Type B pancreatic cell (in vitro differentiated cells): ENCODE measurements at regions not wholly inside any gene's neighbourhood (a gene's known extent, or its start where the extent isn't known, plus 50 kb on each side); places are given as distances from the start of the nearest gene placed in this dataset.
"Not testable (repeated sequence)": the region's sequence is repeated elsewhere in the genome, so short reads cannot be mapped to it uniquely, and the experiment has no call there.

ENCODE experiments used
- DNase-seq: peaks from one replicate; pipeline ENCODE4 v3.0.0; 2021; ENCODE audit warnings: mixed read lengths; ENCODE audit not compliant: unreplicated experiment; ENCODE audit errors: extremely low spot score
- H3K27ac Mint-ChIP-seq: 2 replicates; pipeline ENCODE4 v1.8.0; 2021; ENCODE audit warnings: mild to moderate bottlenecking, mixed read lengths
- H3K27me3 Mint-ChIP-seq: 2 replicates; pipeline ENCODE4 v1.8.0; 2021; ENCODE audit warnings: mixed read lengths
- H3K36me3 Mint-ChIP-seq: 2 replicates; pipeline ENCODE4 v1.8.0; 2021; ENCODE audit warnings: mixed read lengths
- H3K4me1 Mint-ChIP-seq: one replicate; pipeline ENCODE4 v1.8.0; 2021; ENCODE audit warnings: mixed read lengths; ENCODE audit not compliant: unreplicated experiment
- H3K4me3 Mint-ChIP-seq: 2 replicates; pipeline ENCODE4 v1.8.0; 2021; ENCODE audit warnings: mild to moderate bottlenecking, mixed read lengths
- H3K9me3 Mint-ChIP-seq: 2 replicates; pipeline ENCODE4 v1.8.0; 2021; ENCODE audit warnings: mixed read lengths
- CTCF ChIP-seq: fragments of 200-600 bp; sonication (generic); conservative IDR thresholded peaks from 2 replicates; pipeline ENCODE4 v1.5.0; 2021; ENCODE audit warnings: antibody characterized with exemption, mild to moderate bottlenecking

GRCh38 chr14:105685003-105685402 lies 158.6 kb downstream of the TMEM121 start:
- no peak for TF ChIP-seq CTCF
- Mint-ChIP-seq H3K4me1 (no peaks in the 10 kb centered on the region), H3K36me3 (peaks cover 10% of the 10 kb centered on the region), H3K9me3 (peaks cover 25% of the 10 kb centered on the region), H3K27ac (no peak overlapping the region), H3K4me3 (no peak overlapping the region), H3K27me3 (no peaks in the 10 kb centered on the region)
- no peak for DNase-seq

GRCh38 chr14:105685605-105686004 lies 159.2 kb downstream of the TMEM121 start:
- H3K27ac Mint-ChIP-seq = not testable (repeated sequence)

GRCh38 chr14:105686050-105686449 lies 159.7 kb downstream of the TMEM121 start:
- H3K27me3 Mint-ChIP-seq, DNase-seq, H3K4me3 Mint-ChIP-seq, H3K27ac Mint-ChIP-seq, H3K4me1 Mint-ChIP-seq: not testable (repeated sequence)
- H3K36me3 Mint-ChIP-seq = peaks cover 18% of the 10 kb centered on the region
- peaks cover 36% of the 10 kb centered on the region for H3K9me3 Mint-ChIP-seq

More at GRCh38 chr14:105685605-105686004, 159.2 kb downstream of the TMEM121 start:
- H3K4me3 Mint-ChIP-seq, DNase-seq, H3K27me3 Mint-ChIP-seq, H3K4me1 Mint-ChIP-seq: not testable (repeated sequence)
- H3K9me3 Mint-ChIP-seq = peaks cover 31% of the 10 kb centered on the region
- peaks cover 14% of the 10 kb centered on the region for H3K36me3 Mint-ChIP-seq

- not testable (repeated sequence) for DNase-seq, H3K27me3 Mint-ChIP-seq, H3K4me3 Mint-ChIP-seq, H3K4me1 Mint-ChIP-seq, H3K27ac Mint-ChIP-seq
- H3K36me3 Mint-ChIP-seq = peaks cover 18% of the 10 kb centered on the region
- H3K9me3 Mint-ChIP-seq = peaks cover 36% of the 10 kb centered on the region
These were observed 160.2 kb downstream of the TMEM121 start for GRCh38 chr14:105686462-105687170.

- H3K27me3 Mint-ChIP-seq, H3K4me3 Mint-ChIP-seq, DNase-seq, H3K4me1 Mint-ChIP-seq, H3K27ac Mint-ChIP-seq: not testable (repeated sequence)
- Mint-ChIP-seq H3K9me3 (peaks cover 36% of the 10 kb centered on the region), H3K36me3 (peaks cover 18% of the 10 kb centered on the region)
These were observed 161.0 kb downstream of the TMEM121 start for GRCh38 chr14:105687171-105688022.

GRCh38 chr14:105688023-105688351 lies 161.6 kb downstream of the TMEM121 start:
- not testable (repeated sequence) for H3K27me3 Mint-ChIP-seq, H3K27ac Mint-ChIP-seq, H3K4me3 Mint-ChIP-seq, H3K4me1 Mint-ChIP-seq
- peak; percentile 58 for DNase-seq
- Mint-ChIP-seq H3K36me3 (peaks cover 18% of the 10 kb centered on the region), H3K9me3 (peaks cover 36% of the 10 kb centered on the region)

- H3K4me3 Mint-ChIP-seq, DNase-seq: not testable (repeated sequence)
These were observed 162.4 kb downstream of the TMEM121 start for GRCh38 chr14:105688664-105689221.

GRCh38 chr14:105689722-105690121 lies 163.3 kb downstream of the TMEM121 start:
- Mint-ChIP-seq H3K27ac (no peak overlapping the region), H3K9me3 (peaks cover 42% of the 10 kb centered on the region), H3K4me1 (no peaks in the 10 kb centered on the region), H3K36me3 (peaks cover 26% of the 10 kb centered on the region), H3K27me3 (no peaks in the 10 kb centered on the region), H3K4me3 (no peak overlapping the region)
- TF ChIP-seq CTCF = no peak
- DNase-seq = no peak

More at GRCh38 chr14:105688664-105689221, 162.4 kb downstream of the TMEM121 start:
- H3K9me3 Mint-ChIP-seq = peaks cover 36% of the 10 kb centered on the region
- H3K36me3 Mint-ChIP-seq = peaks cover 18% of the 10 kb centered on the region
- H3K4me1 Mint-ChIP-seq, H3K27ac Mint-ChIP-seq, H3K27me3 Mint-ChIP-seq: not testable (repeated sequence)
